IMR-90 (cell line): ENCODE measurements at regions not wholly inside any gene's neighbourhood (a gene's known extent, or its start where the extent isn't known, plus 50 kb on each side); places are given as distances from the start of the nearest gene placed in this dataset.

Experiments
- ATAC-seq: fragments of 200-7000 bp; cut with Tn5 transposase; 2 replicates; pipeline ENCODE4 v1.9.1; 2020; ENCODE audit warnings: low read depth, mild to moderate bottlenecking, moderate library complexity
- BruUV-seq: library from RNA; stranded (reverse); fragments of 400-500 nt; replicated peaks from 2 replicates; lab custom pipeline; 2021; lab: Mats Ljungman, UMichigan
- CTCF ChIA-PET: fragments of 300-600 bp; formaldehyde crosslinking; extraction: SDS; loops from one replicate; lab custom pipeline; 2021; ENCODE audit warnings: antibody characterized with exemption; lab: Yijun Ruan, JAX
- POLR2A ChIA-PET: fragments of 300-600 bp; sonication (Branson Sonifier 250); formaldehyde crosslinking; loops from one replicate; lab custom pipeline; 2022; ENCODE audit warnings: antibody characterized with exemption; ENCODE audit not compliant: unreplicated experiment; lab: Charles Lee
- DNase-seq: peaks from one replicate; pipeline ENCODE4 v3.0.0; 2013
- H2AFZ ChIP-seq: replicated peaks from 2 replicates; pipeline ENCODE3; 2013; ENCODE audit warnings: low read length, mild to moderate bottlenecking; ENCODE audit not compliant: poor library complexity
- H2AK5ac ChIP-seq: 2 replicates; pipeline ENCODE4 v1.6.1; 2013; ENCODE audit warnings: low read depth, low read length, inconsistent platforms
- H2AK9ac ChIP-seq: replicated peaks from 2 replicates; pipeline ENCODE3; 2013; ENCODE audit warnings: mild to moderate bottlenecking, low read depth, low read length, moderate library complexity; ENCODE audit not compliant: poor library complexity
- H2BK120ac ChIP-seq: 2 replicates; pipeline ENCODE4 v1.6.1; 2013; ENCODE audit warnings: low read depth, low read length, inconsistent platforms
- H2BK15ac ChIP-seq: 3 replicates; pipeline ENCODE4 v1.6.1; 2013; ENCODE audit warnings: low read depth, low read length, inconsistent platforms
- H2BK20ac ChIP-seq: 2 replicates; pipeline ENCODE4 v1.6.1; 2013; ENCODE audit warnings: low read depth, mild to moderate bottlenecking, inconsistent platforms, low read length, moderate library complexity
- H2BK5ac ChIP-seq: 2 replicates; pipeline ENCODE4 v1.6.1; 2013; ENCODE audit warnings: mild to moderate bottlenecking, low read depth, low read length, inconsistent platforms; ENCODE audit not compliant: poor library complexity, severe bottlenecking
- H3K14ac ChIP-seq: replicated peaks from 2 replicates; pipeline ENCODE4 v1.6.1; 2013; ENCODE audit warnings: low read depth, low read length, inconsistent platforms
- H3K18ac ChIP-seq: 2 replicates; pipeline ENCODE4 v1.6.1; 2013; ENCODE audit warnings: low read depth, low read length, control low read depth
- H3K23ac ChIP-seq: 2 replicates; pipeline ENCODE4 v1.6.1; 2013; ENCODE audit warnings: low read depth, low read length, inconsistent platforms
- H3K27ac ChIP-seq: 2 replicates; pipeline ENCODE4 v1.5.1; 2013; ENCODE audit warnings: mild to moderate bottlenecking, control low read depth, low read length; ENCODE audit not compliant: insufficient read depth
- H3K27me3 ChIP-seq: 2 replicates; pipeline ENCODE4 v1.6.1; 2013; ENCODE audit warnings: low read length; ENCODE audit not compliant: control insufficient read depth, insufficient read depth
- H3K36me3 ChIP-seq: 2 replicates; pipeline ENCODE4 v1.6.1; 2013; ENCODE audit warnings: low read length, mixed read lengths; ENCODE audit not compliant: control insufficient read depth, insufficient read depth
- H3K4ac ChIP-seq: 2 replicates; pipeline ENCODE4 v1.6.1; 2013; ENCODE audit warnings: low read depth, low read length, inconsistent platforms
- H3K4me1 ChIP-seq: 2 replicates; pipeline ENCODE4 v1.6.1; 2013; ENCODE audit warnings: low read length, mixed read lengths; ENCODE audit not compliant: control insufficient read depth, insufficient read depth
- H3K4me2 ChIP-seq: 2 replicates; pipeline ENCODE4 v1.6.1; 2013; ENCODE audit warnings: low read depth, mild to moderate bottlenecking, control low read depth, low read length, moderate library complexity
- H3K4me3 ChIP-seq: 2 replicates; pipeline ENCODE4 v1.5.1; 2013; ENCODE audit warnings: low read depth, mild to moderate bottlenecking, control low read depth, low read length, moderate library complexity; ENCODE audit not compliant: insufficient read depth
- H3K56ac ChIP-seq: 2 replicates; pipeline ENCODE4 v1.6.1; 2013; ENCODE audit warnings: low read length, inconsistent platforms; ENCODE audit not compliant: insufficient read depth; ENCODE audit errors: extremely low read depth
- H3K79me1 ChIP-seq, 2 experiments: 2 replicates each; pipeline ENCODE4 v1.6.1; 2013; ENCODE audit warnings: low read length in 2 of 2, inconsistent platforms in 1 of 2, low read depth in 1 of 2
- H3K9ac ChIP-seq: 2 replicates; pipeline ENCODE4 v1.6.1; 2013; ENCODE audit warnings: low read depth, low read length, control low read depth
- H3K9me1 ChIP-seq: 2 replicates; pipeline ENCODE4 v1.6.1; 2013; ENCODE audit warnings: low read length, inconsistent platforms; ENCODE audit not compliant: insufficient read depth
- H3K9me3 ChIP-seq: 2 replicates; pipeline ENCODE4 v1.6.1; 2013; ENCODE audit warnings: low read length; ENCODE audit not compliant: control insufficient read depth, insufficient read depth
- H4K20me1 ChIP-seq: 2 replicates; pipeline ENCODE4 v1.6.1; 2013; ENCODE audit warnings: low read length, inconsistent platforms; ENCODE audit not compliant: insufficient read depth
- H4K5ac ChIP-seq: 2 replicates; pipeline ENCODE4 v1.6.1; 2013; ENCODE audit warnings: mild to moderate bottlenecking, low read depth, low read length, control low read depth
- H4K8ac ChIP-seq, 2 experiments: 2 replicates each; pipeline ENCODE4 v1.6.1; 2013; ENCODE audit warnings: low read depth in 2 of 2, low read length in 2 of 2, control low read depth in 1 of 2, inconsistent platforms in 1 of 2
- H4K91ac ChIP-seq: 2 replicates; pipeline ENCODE4 v1.6.1; 2013; ENCODE audit warnings: low read depth, low read length, inconsistent platforms; ENCODE audit not compliant: insufficient read depth
- BHLHE40 ChIP-seq: fragments of 150-350 bp; IDR thresholded peaks from 2 replicates; pipeline ENCODE4 v1.6.1; 2016; ENCODE audit warnings: mild to moderate bottlenecking, low read depth, low read length
- CHD1 ChIP-seq: IDR thresholded peaks from 2 replicates; pipeline ENCODE4 v1.6.1; 2012; ENCODE audit warnings: low read depth, low read length, improper control_type of control experiment
- CTCF ChIP-seq: conservative IDR thresholded peaks from 2 replicates; pipeline ENCODE4 v1.5.1; 2012; ENCODE audit warnings: mild to moderate bottlenecking, low read depth, low read length, improper control_type of control experiment
- FOS ChIP-seq: fragments of 150-350 bp; IDR thresholded peaks from 2 replicates; pipeline ENCODE4 v1.6.1; 2016; ENCODE audit warnings: low read depth, low read length
- MAFK ChIP-seq: IDR thresholded peaks from 2 replicates; pipeline ENCODE4 v1.6.1; 2012; ENCODE audit warnings: low read depth, low read length, improper control_type of control experiment
- MAZ ChIP-seq: IDR thresholded peaks from 2 replicates; pipeline ENCODE4 v1.6.1; 2012; ENCODE audit warnings: low read depth, mild to moderate bottlenecking, low read length, improper control_type of control experiment, moderate library complexity, borderline replicate concordance
- MXI1 ChIP-seq: IDR thresholded peaks from 2 replicates; pipeline ENCODE4 v1.6.1; 2012; ENCODE audit warnings: low read depth, mild to moderate bottlenecking, low read length, moderate library complexity, borderline replicate concordance
- NFE2L2 ChIP-seq: fragments of 150-350 bp; IDR thresholded peaks from 2 replicates; pipeline ENCODE4 v1.6.1; 2016; ENCODE audit warnings: low read depth, mild to moderate bottlenecking, low read length
- POLR2A ChIP-seq: IDR thresholded peaks from 2 replicates; pipeline ENCODE4 v1.6.1; 2012; ENCODE audit warnings: mild to moderate bottlenecking, low read depth, low read length
- RAD21 ChIP-seq: IDR thresholded peaks from 2 replicates; pipeline ENCODE4 v1.6.1; 2012; ENCODE audit warnings: low read length, improper control_type of control experiment
- RCOR1 ChIP-seq: IDR thresholded peaks from 2 replicates; pipeline ENCODE4 v1.6.1; 2012; ENCODE audit warnings: mild to moderate bottlenecking, low read length, improper control_type of control experiment; ENCODE audit not compliant: insufficient replicate concordance
- RFX5 ChIP-seq: IDR thresholded peaks from 2 replicates; pipeline ENCODE4 v1.8.0; 2012; ENCODE audit warnings: low read depth, mild to moderate bottlenecking, low read length, moderate library complexity
- WGBS, 2 experiments: methylation state at CpG; one replicate each; pipeline versions ENCODE4 v1.1.5 to v1.1.7; 2013; ENCODE audit warnings: missing lambda C conversion rate in 2 of 2; ENCODE audit not compliant: insufficient read length in 1 of 2; ENCODE audit errors: extremely low coverage in 2 of 2; 5-methylcytosine and 5-hydroxymethylcytosine counted together
- dilution Hi-C: fragments of 300-500 bp; cut with HindIII; formaldehyde crosslinking; loops from one replicate; pipeline ENCODE4 v1.14.3; 2018; ENCODE audit warnings: low sequenced_read_pairs; ENCODE audit not compliant: unreplicated experiment
- in situ Hi-C: fragments of 300-500 bp; cut with MboI; formaldehyde crosslinking; loops from 3 replicates; pipeline ENCODE4 v1.14.3; 2019; ENCODE audit warnings: low sequenced_read_pairs, inconsistent platforms, mixed read lengths
- intact Hi-C: fragments of 100-400 bp; cut with micrococcal nuclease; formaldehyde crosslinking; loops from 2 replicates; pipeline ENCODE4 v1.10.0; 2022

DNA sequence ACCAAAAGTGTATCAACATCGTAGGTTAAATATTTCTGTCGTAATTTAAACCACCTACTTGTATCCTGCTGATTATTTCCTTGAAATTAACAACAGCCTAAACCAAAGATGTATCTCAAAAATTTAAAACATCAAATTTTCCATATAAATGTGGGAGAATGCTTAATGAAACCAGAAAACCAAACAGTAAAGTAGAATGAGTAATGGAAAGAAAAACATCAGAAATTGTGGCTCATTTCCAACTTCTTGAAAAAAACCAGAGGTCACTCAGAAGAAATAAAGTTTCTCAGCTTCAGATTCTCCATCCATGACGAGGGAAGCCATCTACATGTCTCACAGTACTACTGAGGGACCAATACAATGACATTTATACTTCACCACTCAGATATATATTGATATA lies 296.5 kb downstream of the NOL4 start:
- Histone ChIP-seq H4K8ac (no peak overlapping the region), H3K56ac (no peak overlapping the region), H3K27ac (no peak overlapping the region), H3K36me3 (no peaks in the 10 kb centered on the region), H2BK5ac (no peak overlapping the region), H2AK9ac (no peak overlapping the region), H3K23ac (no peak overlapping the region), H3K9me1 (no peaks in the 10 kb centered on the region), H2AFZ (no peak overlapping the region), H4K91ac (no peak overlapping the region), H4K5ac (no peak overlapping the region), H3K4me2 (no peak overlapping the region), H3K27me3 (no peaks in the 10 kb centered on the region), H3K18ac (no peak overlapping the region), H2BK20ac (no peak overlapping the region), H3K4me3 (no peak overlapping the region), H3K14ac (no peak overlapping the region), H3K79me1 (no peaks in the 10 kb centered on the region), H2AK5ac (no peak overlapping the region), H3K9me3 (no peaks in the 10 kb centered on the region), H3K4ac (no peak overlapping the region), H4K20me1 (no peaks in the 10 kb centered on the region), H3K9ac (no peak overlapping the region), H3K4me1 (no peaks in the 10 kb centered on the region), H2BK120ac (no peak overlapping the region), H2BK15ac (no peak overlapping the region)
- intact Hi-C loops = no loop called here
- no CpG with 5 or more reads among the region's 3 CpGs for WGBS, 2 experiments
- no peak for TF ChIP-seq MXI1
- TF ChIP-seq NFE2L2 = no peak
- no peak for TF ChIP-seq CHD1
- TF ChIP-seq MAFK = no peak
- no peak for TF ChIP-seq POLR2A
- TF ChIP-seq RCOR1 = no peak
- no peak for TF ChIP-seq FOS
- no peak for TF ChIP-seq RFX5
- TF ChIP-seq RAD21 = no peak
- no peak for TF ChIP-seq BHLHE40
- no peak for TF ChIP-seq MAZ
- no peak for TF ChIP-seq CTCF
- ChIA-PET CTCF (interaction anchor here (0.5 kb wide), 1 partner anchor 44 kb away, joined by 3 read pairs; no protein-coding TSS in a partner anchor), POLR2A (no interaction called here)
- no peak for ATAC-seq
- in situ Hi-C loops = no loop called here
- dilution Hi-C loops = no loop called here
- DNase-seq = peak; percentile 1
- no TSS peak for BruUV-seq
